SU-DHL-6 (cell line): ENCODE measurements at regions not wholly inside any gene's neighbourhood (a gene's known extent, or its start where the extent isn't known, plus 50 kb on each side); places are given as distances from the start of the nearest gene placed in this dataset.

Experiments used
- CTCF ChIP-seq: fragments of 200-600 bp; sonication (generic); IDR thresholded peaks from one replicate; pipeline ENCODE4 v1.5.1; 2017; ENCODE audit warnings: antibody characterized with exemption, mild to moderate bottlenecking, low read length, moderate library complexity; ENCODE audit not compliant: insufficient read depth, poor library complexity, severe bottlenecking
- EZH2phosphoT487 ChIP-seq: fragments of 200-600 bp; sonication (generic), shearing (Covaris generic); conservative IDR thresholded peaks from 2 replicates; pipeline ENCODE4 v1.6.1; 2018; ENCODE audit warnings: mild to moderate bottlenecking, antibody characterized with exemption, low read length, moderate library complexity, mixed read lengths

GRCh38 chr13:34065928-34066327 is 248.0 kb downstream of the RFC3 start:
- TF ChIP-seq CTCF (no peak), EZH2phosphoT487 (no peak)
